Esophagus muscularis mucosa (tissue), 4 donors: ENCODE measurements at regions not wholly inside any gene's neighbourhood (a gene's known extent, or its start where the extent isn't known, plus 50 kb on each side); places are given as distances from the start of the nearest gene placed in this dataset.
"Not testable (repeated sequence)": the region's sequence is repeated elsewhere in the genome, so short reads cannot be mapped to it uniquely, and the experiment has no call there.

Source experiments
- CTCF ChIP-seq, 3 experiments: fragments of 200-600 bp in 2 of 3; fragments of 450-650 bp in 1 of 3; sonication (generic) in 2 of 3; IDR thresholded peaks; one replicate each; pipeline ENCODE4 v1.5.1; 2017 to 2019; ENCODE audit warnings: antibody characterized with exemption in 3 of 3, mild to moderate bottlenecking in 2 of 3, moderate library complexity in 1 of 3
- EP300 ChIP-seq: sonication (generic); formaldehyde crosslinking; IDR thresholded peaks from one replicate; pipeline ENCODE4 v1.6.1; 2017; ENCODE audit warnings: antibody characterized with exemption
- POLR2A ChIP-seq: fragments of 450-650 bp; IDR thresholded peaks from one replicate; pipeline ENCODE4 v1.6.1; 2017; ENCODE audit warnings: antibody characterized with exemption, moderate library complexity, mild to moderate bottlenecking, low read depth

DNA sequence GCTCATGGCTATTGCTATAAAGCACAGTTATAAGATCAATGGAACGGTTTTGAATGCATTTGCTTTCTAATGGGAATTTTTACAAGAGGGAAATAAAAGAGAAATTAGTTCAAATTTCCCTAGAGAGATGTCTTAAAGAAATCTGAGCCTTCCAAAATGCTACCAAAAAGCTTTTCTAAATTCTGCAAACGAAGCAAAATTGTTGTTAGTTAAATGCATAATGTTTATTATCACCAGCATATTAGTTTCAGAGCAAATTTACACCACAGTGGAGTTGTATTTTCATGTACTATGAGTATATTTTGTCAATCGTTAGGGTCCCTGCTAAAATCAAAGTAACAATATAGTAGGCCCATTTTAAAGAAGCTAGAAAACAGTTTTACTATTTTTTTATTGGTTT lies 67.4 kb upstream of the KIF2A start:
- not testable (repeated sequence) for TF ChIP-seq CTCF (IDR thresholded peaks at IDR 0.05); POLR2A; EP300
